Erythroblast (primary cell): ENCODE measurements at regions not wholly inside any gene's neighbourhood (a gene's known extent, or its start where the extent isn't known, plus 50 kb on each side); places are given as distances from the start of the nearest gene placed in this dataset.

Source experiments
- GATA1 ChIP-seq: IDR thresholded peaks from 2 replicates; pipeline ENCODE4 v1.6.1; 2011; ENCODE audit warnings: low read depth, mild to moderate bottlenecking, control low read depth, low read length, moderate library complexity
- POLR2A ChIP-seq: IDR thresholded peaks from 2 replicates; pipeline ENCODE4 v1.6.1; 2011; ENCODE audit warnings: mild to moderate bottlenecking, low read length

GRCh38 chr20:34175079-34175478 lies 63.0 kb upstream of the EIF2S2 start:
- TF ChIP-seq POLR2A (no peak), GATA1 (no peak)
